ENCODE measurements at regions not wholly inside any gene's neighbourhood (a gene's known extent, or its start where the extent isn't known, plus 50 kb on each side); places are given as distances from the start of the nearest gene placed in this dataset.
"Not testable (repeated sequence)": the region's sequence is repeated elsewhere in the genome, so short reads cannot be mapped to it uniquely, and the experiment has no call there.

DNA sequence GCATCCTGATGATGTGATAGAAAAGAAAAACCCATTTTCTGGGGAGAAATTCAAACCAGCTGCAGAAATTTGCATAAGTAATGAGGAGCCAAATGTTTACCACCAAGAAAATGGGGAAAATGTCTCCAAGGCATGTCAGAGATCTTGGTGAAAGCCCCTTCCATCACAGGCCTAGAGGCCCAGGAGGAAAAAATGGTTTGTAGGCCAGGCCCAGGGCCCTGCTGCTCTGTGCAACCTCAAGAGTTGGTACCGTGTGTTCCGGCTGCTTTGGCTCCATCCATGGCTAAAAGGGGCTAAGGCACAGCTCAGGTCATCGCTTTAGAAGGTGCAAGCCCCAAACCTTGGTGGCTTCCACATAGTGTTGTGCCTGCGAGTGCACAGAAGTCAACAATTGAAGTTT lies 543.1 kb downstream of the ZNF608 start:
- DNase-seq: no peak

DNA sequence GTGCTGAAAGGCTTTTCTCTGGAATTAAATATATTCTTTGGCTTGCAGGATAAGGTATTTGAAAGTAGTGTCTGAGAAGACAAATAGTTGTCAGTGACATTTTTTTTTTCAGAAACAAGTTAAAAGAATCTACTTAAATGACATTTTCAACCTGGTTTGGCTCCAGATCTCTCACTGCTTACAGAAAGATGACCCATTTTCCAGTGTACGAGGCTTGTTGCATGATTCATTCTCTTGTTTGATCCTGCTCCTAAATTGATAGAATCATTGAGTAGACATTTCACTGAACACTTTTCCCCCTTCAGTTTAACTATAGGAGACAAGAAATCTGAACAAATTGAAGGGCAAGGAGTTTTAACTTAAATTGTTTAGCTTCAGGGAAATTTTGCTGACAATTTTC lies 546.1 kb downstream of the ZNF608 start:
- no peak for DNase-seq

DNA sequence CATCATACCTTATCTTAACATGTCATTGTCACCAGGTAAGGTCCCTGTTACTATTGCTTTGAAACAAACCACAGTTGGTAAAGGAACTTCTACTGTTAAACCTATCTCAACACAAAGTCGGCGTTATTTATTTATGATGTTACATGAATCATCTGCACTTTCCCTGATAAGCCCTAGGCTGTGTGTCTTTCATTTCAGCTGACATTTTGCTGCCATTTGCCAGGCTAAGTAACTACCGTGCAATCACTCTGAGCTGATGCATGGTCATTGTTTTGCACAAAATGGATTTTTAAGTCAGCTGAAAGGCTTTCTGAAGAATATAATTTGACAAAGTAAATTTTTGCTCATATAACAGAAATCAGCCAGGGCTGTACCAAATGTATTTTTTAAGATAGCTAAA lies 546.5 kb downstream of the ZNF608 start:
- DNase-seq: no peak

DNA sequence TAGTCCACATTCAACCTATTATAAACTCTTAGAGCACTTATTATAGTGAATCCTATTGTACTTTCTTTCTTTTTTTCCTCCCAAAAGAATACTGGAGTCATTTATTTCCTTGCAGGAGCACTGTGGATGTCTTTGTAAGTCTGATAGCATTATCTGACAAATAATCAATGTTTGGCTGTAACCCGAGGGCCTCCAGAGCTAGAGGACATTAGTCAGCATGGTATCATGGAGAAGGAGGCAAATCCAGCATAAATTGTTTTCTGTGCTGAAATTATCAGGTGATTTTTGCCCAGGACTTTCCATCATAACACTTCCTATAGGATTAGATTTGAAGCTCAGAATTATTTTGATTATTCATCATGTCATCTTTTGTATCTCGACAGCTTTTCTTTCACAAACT lies 551.0 kb downstream of the ZNF608 start:
- no peak for DNase-seq

DNA sequence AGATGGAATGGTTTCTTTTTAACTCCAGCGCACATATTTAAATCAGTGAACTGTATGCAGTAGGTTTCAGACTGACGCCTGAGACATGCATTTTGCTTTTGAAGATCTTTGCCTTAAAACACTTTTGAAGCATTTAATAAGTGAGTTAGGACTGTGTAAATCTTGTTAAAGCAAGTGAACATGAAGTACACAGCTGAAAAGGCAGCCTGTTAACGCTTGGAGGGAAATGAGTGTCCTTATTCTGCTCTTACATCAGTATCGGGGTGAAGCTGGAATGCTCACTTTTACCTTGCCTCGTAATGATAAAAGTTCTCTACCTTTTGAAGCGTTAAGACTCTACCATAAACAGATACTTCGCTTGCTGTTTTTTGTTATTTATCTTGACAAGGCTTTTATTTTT lies 552.2 kb downstream of the ZNF608 start:
- no peak for DNase-seq

DNA sequence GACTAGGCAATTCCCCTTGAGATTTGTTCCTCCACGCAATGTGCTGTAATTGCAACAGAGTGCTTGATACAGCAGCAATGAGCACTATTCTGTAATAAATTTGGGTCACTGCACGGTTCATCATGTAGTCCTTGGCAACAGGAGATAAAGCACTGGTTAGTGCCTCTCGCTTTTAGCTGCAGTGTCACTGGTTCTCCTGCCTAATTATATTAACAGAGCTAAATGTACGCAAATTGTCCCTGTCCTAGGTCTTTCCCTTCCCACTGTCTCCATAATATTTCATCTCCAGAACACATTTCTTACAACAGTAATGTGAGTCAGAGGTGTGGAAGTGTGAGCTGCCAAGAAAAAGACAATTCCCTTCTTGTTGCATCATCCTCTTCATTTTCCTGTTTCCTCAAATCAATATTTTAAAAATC lies 553.1 kb downstream of the ZNF608 start:
- no peak for DNase-seq

DNA sequence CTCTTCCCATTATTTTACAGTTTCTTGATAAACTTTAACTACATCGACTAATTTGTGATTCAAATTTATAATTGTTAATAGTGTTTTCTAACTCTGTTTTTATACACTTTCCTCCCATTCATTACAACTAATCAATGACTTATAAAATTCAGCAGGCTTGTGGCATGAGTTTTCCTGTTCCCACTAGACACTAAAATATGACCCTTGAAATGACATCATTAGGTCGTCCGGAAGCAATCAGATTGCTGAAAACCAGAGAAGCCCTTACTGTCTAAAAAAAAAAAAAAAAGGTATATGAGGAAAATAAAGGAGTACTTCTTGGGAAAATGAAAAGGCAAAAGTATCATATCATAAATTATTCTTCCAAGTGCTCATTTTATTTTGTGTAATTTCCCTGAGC lies 553.7 kb downstream of the ZNF608 start:
- no peak for DNase-seq

DNA sequence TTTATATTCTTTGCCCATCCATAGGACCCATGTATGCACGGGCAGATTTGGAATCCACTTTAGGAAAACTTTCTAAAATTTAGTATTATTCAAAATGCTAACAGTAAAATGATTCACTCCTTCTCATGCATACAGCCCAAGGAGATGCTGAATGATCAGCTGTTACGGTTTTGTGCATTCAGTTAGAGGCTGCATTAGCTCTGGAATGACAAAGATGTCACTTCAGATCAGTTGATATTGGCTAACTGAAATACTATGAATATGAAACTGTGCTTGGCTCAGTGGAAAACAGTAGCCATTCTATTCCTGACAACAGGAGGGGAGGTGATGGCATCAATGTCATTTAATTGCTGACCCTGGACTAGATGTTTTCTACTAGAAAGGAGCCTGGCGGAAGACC lies 560.7 kb downstream of the ZNF608 start:
- DNase-seq: no peak

DNA sequence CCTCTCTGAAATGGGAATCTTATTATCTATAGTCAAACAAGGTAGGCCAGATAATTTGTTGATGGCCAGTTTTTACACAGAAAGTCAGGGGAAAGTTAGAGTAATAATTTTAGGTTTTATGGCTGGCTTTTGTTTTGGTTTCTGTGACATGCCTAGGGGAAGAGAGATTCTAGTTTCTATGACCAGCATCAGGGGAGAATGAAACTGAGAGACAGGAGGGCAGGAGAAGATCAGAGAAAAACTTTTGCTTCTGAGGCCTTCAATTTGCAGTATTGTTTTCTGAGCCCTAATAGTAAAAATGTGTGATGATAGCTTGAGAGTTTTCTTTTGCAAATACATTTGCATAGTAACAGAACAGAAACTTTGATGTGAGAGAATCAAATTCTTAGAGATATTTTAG lies 564.3 kb downstream of the ZNF608 start:
- no peak for DNase-seq

DNA sequence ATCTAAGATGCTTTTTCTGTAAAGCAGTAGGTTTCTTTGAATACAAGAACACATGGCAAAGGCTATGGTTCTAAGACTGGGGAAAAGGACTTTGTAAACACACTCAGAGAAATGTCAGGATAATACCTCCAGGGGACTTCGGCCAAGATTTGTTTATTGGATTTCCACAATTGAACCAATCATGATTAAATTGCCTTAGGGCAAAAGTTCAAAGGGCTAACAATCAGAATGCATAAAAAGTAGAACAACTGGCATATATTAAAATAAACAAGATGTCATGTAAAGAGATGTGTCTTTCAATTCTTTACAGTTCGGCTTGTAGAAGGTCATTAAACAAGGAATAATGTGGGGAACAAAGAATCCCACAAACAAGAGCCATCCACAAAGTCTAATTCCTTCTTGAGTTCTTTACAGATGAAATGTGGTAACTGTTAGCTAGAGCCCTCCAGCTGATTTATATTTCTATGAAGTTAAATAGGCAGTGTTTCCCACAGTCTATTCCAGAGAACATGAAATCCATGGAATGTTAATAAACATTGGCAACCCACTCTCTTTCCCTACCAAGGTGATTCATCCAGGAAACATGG lies 565.5 kb downstream of the ZNF608 start:
- DNase-seq: no peak

DNA sequence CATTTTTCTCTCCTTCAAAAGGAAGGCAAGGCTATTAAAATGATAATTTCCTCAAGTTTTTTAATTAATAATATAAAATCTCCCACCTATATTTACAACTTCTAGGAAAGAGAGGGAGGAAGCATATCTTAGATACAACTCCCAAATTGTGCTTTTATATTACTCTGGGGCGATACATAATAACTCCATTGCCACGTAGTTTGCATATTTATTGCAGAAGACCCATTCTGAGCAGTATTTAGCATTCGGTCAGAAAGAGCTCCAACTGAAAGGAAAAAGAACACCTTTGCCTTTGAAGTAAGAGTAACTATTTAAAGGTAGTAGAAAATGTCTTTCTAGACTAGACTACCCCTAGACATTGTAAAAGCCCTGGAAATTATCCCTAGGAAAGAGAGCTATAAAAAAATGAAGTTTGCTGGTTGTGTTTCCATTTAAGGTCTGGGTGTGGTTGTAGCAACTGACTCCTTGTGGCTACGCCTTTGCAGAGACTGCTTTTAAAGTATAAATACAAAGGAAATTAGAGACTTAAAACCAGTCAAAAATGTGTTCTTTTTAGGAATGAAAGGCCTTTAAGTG lies 566.1 kb downstream of the ZNF608 start:
- no peak for DNase-seq

DNA sequence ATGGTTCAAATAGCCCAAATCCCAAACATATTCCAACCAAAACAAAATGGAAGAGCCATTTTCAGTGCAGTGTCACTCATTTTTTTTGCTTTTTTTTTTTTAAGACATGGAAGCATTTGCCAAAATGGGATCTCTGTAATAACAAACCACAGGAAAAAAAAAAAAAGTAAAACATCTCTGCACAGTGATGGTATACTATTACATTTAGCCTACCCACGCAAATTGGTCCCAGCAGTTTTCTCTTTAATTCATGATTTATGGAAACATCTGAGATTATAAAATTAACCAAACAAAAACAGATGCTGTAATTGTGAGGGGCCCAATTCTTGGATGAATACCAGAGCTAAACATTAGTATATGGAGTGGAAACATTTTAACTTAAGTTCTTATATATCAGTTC lies 566.6 kb downstream of the ZNF608 start:
- no peak for DNase-seq

DNA sequence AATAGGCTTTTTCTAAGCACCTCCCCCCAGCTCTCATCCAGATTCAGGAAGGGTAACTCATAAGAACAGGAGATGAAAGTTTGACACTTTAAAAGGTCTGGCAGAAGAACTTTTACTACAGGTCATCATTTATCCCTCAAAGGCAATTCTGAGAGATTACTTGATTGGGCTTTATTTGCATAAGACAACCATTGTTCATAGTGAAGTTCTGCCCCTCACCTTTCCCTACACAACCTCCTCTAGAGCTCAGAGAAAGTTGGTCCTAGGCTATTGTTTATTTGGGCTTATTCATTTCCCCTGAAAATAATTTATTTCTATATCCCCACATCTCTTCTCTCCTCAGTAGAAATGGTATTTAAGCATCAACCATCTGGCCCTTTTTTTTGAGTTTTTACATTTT lies 568.4 kb downstream of the ZNF608 start:
- DNase-seq: no peak

DNA sequence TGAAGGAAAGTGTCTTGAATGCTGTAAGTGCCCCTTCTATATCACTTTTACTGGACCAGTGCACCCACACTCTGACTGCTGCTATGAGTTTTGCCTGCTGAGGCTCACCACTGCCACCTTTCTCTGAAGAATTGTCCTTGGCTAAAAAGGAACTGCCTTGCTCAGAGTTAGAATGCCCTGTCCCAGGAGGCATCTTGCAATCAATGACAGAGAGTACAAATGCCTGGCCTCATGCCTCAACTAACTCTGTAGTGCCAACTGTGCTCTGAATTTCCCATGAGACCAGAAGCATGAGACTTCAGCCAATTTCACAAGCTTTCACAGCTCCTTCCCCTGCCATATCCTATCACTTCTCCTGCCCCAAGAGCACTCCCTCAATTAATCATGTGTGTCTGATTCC lies 569.7 kb downstream of the ZNF608 start:
- DNase-seq: no peak

DNA sequence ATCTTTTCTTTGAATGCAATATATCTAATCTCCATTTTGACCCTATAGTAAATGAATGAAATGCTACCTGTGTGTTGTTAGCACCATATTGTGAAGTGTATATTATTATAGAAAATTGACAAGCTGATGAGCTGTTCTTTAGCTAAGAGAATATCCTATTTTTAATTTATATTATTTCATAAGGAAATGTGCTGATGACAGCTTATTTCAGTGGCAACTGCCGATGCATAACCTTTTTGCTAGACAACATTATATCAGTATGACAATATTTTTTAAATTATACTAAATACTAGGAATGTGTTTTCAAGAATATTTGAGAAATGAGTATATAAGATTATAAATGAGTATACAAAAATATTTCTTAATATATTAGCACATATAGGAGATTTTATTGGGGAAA lies 573.1 kb downstream of the ZNF608 start:
- DNase-seq: no peak

DNA sequence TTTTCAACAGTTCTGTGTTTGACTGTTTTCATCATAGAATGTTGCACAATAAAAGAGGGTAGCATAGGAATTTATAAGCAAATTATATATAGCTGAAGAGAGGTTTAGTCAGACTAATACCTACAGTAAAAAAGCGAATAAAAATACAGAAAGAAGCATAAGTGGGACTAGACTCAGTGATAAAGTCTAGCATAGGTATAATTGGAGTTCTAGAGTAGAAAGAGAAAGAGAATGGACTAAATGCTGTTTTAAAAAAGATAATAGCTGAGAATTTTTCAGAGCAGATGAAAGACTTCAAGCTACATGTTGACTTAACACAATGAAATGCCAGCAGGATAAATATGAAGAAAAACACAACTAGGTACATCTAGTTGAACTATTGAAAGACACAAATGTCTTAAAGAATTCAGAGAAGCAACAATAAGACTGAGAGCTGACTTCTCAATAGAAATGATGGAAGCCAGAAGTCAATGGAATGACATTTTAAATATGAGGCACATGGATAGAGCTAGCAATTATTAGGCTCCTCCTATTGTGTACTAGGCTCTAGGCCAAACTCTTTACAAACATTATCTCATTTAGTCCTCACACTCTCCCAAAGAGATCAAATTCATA lies 573.9 kb downstream of the ZNF608 start:
- DNase-seq: no peak

DNA sequence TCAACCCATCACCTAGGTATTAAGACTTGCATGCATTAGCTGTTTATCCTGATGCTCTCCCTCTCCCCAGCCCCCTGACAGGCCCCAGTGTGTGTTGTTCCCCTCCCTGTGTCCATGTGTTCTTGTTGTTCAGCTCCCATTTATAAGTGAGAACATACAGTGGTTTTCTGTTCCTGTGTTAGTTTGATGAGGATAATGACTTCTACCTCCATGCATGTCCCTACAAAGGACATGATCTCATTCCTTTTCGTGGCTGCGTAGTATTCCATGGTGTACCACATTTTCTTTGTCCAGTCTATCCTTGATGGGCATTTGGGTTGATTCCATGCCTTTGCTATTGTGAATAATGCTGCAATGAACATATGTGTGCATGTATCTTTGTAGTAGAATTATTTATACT lies 578.3 kb downstream of the ZNF608 start:
- not testable (repeated sequence) for DNase-seq

DNA sequence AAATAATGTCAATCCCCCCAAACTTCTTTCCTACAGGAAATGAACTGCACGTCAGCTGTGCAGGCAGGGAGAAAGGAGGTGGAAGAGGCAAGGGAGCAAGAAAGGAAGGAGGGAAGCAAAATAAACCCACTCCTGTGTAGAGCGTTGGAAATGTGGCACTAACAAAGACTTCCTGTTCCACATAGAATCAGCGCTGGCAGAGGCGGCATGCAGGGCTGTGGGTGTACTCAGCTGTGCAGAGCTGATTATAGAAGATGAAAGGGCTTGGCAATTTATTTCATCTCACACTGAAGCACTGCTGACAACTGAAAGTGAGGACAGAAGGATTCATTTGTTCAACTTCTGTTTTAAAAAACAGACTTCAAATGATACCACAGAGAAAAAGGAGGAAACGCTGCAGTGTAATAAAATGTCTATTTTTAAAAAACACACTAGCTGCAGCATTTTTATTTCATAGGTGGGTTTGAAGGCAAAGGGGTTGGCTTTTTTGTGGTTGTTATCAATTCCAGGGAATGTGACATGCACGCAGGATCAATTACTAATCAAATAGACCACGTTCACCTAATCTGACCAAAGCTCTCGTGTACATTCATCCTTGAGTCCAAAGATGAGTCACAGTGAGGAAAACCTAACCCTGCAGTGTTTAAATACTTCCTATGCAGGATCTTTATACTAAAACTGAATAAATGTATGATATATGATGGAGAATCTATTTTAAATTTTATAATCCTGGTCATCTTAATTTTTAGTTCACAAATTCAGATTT lies 583.5 kb downstream of the ZNF608 start:
- no peak for DNase-seq

DNA sequence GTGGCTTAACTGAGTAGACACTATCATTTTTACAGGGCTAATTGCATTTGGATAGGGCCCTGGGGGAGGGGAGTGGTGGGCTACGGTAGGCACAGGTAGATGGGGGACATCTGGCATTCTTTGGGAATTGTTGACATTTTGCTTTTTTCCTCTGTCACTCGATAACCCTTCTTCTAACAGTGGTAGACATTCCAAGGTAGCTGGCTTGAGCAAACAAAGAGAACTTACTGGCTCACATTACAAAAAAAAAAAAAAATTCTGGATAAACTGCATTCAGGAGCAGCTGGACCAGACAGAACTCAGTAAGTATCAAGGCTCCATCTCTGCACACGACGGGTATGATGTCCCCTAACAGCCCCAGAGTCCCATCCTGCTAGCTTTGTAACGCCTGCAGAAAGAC lies 585.2 kb downstream of the ZNF608 start:
- DNase-seq: no peak

DNA sequence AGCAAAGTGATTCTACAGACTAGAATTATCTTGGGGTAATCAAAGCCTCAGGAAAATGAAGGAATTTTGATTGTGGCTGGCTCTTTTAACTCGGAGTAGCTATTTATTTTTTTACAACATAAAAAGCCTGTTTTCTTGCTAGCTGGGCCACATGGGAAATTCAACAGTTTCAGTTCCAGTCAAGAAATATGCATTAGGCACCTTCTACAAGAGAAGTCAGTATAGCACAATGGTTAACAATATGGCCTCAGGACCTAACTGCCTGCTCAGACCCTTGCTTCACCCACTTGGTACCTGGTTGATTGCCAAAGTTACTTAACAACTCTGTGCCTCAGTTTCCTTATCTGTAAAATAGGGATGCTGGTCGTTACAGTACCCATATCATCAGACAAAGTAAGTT lies 586.2 kb downstream of the ZNF608 start:
- DNase-seq: no peak

DNA sequence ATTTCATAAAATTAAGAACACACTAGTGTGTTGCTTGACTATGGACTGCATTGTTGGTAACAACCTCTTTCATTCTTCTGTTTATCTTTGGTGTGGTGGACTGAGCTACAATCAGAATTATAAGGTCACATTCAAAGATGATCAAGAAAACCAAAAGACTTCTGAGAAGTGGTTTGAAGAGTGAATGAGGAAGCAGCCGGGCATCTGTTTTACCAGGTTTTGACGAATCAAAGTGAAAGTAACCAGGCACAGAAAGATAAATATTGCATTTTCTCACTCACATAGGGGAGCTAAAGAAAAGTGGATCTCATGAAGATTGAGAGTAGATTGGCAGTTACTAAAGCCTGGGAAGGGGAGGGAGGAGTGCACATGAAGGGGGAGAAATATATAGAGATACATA lies 589.1 kb downstream of the ZNF608 start:
- DNase-seq: no peak

DNA sequence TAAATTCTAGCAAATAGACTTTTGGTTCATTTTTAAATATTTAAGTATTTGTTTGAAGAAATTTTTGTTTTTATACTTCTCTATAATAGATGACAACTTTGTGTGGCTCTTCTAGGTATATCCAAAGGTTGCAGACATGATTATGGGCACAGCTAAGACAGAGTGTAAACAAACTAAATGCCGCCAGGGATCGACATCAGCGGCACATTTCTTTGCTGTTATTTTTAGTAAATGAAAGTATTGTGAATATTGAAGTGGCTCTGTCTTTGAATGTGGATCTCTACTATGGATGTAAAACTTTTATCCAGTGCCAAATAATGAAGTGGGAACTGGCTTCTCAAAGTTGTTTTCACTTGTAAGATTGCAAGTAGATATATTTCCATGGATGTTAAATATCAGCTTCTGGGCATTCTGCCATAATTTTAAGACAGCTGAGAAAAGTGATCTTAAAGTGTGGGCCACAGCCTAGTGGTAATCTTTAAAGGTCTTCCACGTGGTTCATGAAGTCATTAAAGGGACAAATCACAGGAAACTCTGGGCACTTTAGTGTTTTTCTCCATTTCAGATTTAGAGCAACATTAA lies 589.9 kb downstream of the ZNF608 start:
- no peak for DNase-seq

DNA sequence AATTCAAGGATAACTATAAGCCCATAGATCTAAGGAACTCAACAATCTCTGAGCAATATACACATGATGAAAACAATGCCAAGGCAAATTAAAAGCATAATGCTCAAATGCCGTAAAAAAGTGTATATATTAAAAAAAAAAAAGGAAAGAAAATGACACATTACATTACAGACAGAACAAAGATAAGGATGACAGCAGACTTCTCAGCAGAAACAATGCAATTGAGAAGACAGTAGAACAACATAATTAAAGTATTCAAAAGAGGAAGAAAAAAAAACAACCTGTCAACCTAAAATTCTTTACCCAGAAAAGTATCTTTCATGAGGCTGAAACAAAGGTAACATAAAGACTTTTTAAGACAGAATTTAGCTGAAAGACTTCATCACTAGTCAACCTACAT lies 591.7 kb downstream of the ZNF608 start:
- DNase-seq: no peak

DNA sequence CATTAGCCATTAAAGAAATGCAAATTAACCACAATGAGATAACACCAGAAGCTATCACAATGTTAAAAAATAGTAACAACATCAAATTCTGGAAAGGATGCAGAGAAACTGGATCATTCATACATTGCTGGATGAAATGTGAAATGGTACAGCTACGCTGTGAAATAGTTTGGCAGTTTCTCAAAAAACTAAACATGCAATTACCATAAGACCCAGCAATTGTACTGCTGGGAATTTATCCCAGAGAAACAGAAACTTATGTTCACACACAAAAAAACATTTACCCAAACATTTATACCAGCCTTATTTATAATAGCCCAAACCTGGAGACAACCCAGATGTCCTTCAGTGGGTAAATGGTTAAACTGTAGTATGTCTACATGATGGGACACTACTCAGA lies 592.9 kb downstream of the ZNF608 start:
- no peak for DNase-seq

All from effector CD4-positive, alpha-beta T cell (primary cell).